GM12892 (cell line): ENCODE measurements at regions not wholly inside any gene's neighbourhood (a gene's known extent, or its start where the extent isn't known, plus 50 kb on each side); places are given as distances from the start of the nearest gene placed in this dataset.

ENCODE experiments used
- POLR2A ChIP-seq: IDR thresholded peaks from 2 replicates; pipeline ENCODE4 v1.6.1; 2011; ENCODE audit warnings: low read depth, low read length, control low read depth
- POLR2AphosphoS5 ChIP-seq: IDR thresholded peaks from 2 replicates; pipeline ENCODE4 v1.6.1; 2011; ENCODE audit warnings: low read depth, low read length, control low read depth
- TAF1 ChIP-seq: IDR thresholded peaks from 2 replicates; pipeline ENCODE4 v1.6.1; 2011; ENCODE audit warnings: low read depth, mild to moderate bottlenecking, control low read depth, low read length, borderline replicate concordance

- TF ChIP-seq POLR2AphosphoS5 = no peak
- no peak for TF ChIP-seq POLR2A
- TF ChIP-seq TAF1 = no peak
Measured at GRCh38 chr5:10115669-10116068, 134.0 kb downstream of the ATPSCKMT start.
